ENCODE measurements at regions not wholly inside any gene's neighbourhood (a gene's known extent, or its start where the extent isn't known, plus 50 kb on each side); places are given as distances from the start of the nearest gene placed in this dataset.

- intact Hi-C loops (cut with micrococcal nuclease): loop anchor here (2.0 to 5.0 kb wide), 2 partner anchors 29 to 93 kb away; no protein-coding TSS in a partner anchor
Measured at GRCh38 chr4:89439533-89439932, 131.9 kb upstream of the GPRIN3 start.

- intact Hi-C loops (cut with micrococcal nuclease): loop anchor here (1.0 to 5.0 kb wide), 5 partner anchors 31 to 463 kb away; no protein-coding TSS in a partner anchor
Measured at GRCh38 chr4:89438102-89438831, 130.7 kb upstream of the GPRIN3 start.

GRCh38 chr4:89434364-89434988, 126.9 kb upstream of the GPRIN3 start:
- intact Hi-C loops (cut with micrococcal nuclease): loop anchor here (1.0 to 2.0 kb wide), 4 partner anchors 128 to 275 kb away; partner anchors contain the start of gene GPRIN3

- intact Hi-C loops (cut with micrococcal nuclease): no loop called here
Measured at GRCh38 chr4:89427782-89428181, 120.2 kb upstream of the GPRIN3 start.

GRCh38 chr4:89425023-89425422, 117.4 kb upstream of the GPRIN3 start:
- intact Hi-C loops (cut with micrococcal nuclease): no loop called here

GRCh38 chr4:89422441-89422990, 114.9 kb upstream of the GPRIN3 start:
- intact Hi-C loops (cut with micrococcal nuclease): no loop called here

GRCh38 chr4:89420507-89420906, 112.9 kb upstream of the GPRIN3 start:
- intact Hi-C loops (cut with micrococcal nuclease): no loop called here

- intact Hi-C loops (cut with micrococcal nuclease): no loop called here
Measured at GRCh38 chr4:89419111-89419695, 111.6 kb upstream of the GPRIN3 start.

- intact Hi-C loops (cut with micrococcal nuclease): no loop called here
Measured at GRCh38 chr4:89416960-89417359, 109.4 kb upstream of the GPRIN3 start.

GRCh38 chr4:89413518-89413917, 105.9 kb upstream of the GPRIN3 start:
- intact Hi-C loops (cut with micrococcal nuclease): no loop called here

- intact Hi-C loops (cut with micrococcal nuclease): no loop called here
Measured at GRCh38 chr4:89411539-89412309, 104.1 kb upstream of the GPRIN3 start.

- intact Hi-C loops (cut with micrococcal nuclease): no loop called here
Measured at GRCh38 chr4:89410687-89411086, 103.1 kb upstream of the GPRIN3 start.

GRCh38 chr4:89404530-89404929, 96.9 kb upstream of the GPRIN3 start:
- intact Hi-C loops (cut with micrococcal nuclease): no loop called here

- intact Hi-C loops (cut with micrococcal nuclease): no loop called here
Measured at GRCh38 chr4:89403826-89404225, 96.2 kb upstream of the GPRIN3 start.

- intact Hi-C loops (cut with micrococcal nuclease): no loop called here
Measured at GRCh38 chr4:89400287-89401035, 92.9 kb upstream of the GPRIN3 start.

GRCh38 chr4:89398644-89399043, 91.0 kb upstream of the GPRIN3 start:
- intact Hi-C loops (cut with micrococcal nuclease): no loop called here

GRCh38 chr4:89398146-89398545, 90.5 kb upstream of the GPRIN3 start:
- intact Hi-C loops (cut with micrococcal nuclease): no loop called here

GRCh38 chr4:89397441-89397840, 89.8 kb upstream of the GPRIN3 start:
- intact Hi-C loops (cut with micrococcal nuclease): no loop called here

GRCh38 chr4:89382439-89382838, 74.8 kb upstream of the GPRIN3 start:
- intact Hi-C loops (cut with micrococcal nuclease): no loop called here

- intact Hi-C loops (cut with micrococcal nuclease): no loop called here
Measured at GRCh38 chr4:89380980-89381379, 73.4 kb upstream of the GPRIN3 start.

Data from T-helper 2 cell treated with Interferon-gamma antibody and Interleukin-4, amounts not matched to agents 100 ng/mL and 5 ng/mL, for 36 hours (primary cell).